ENCODE measurements at regions not wholly inside any gene's neighbourhood (a gene's known extent, or its start where the extent isn't known, plus 50 kb on each side); places are given as distances from the start of the nearest gene placed in this dataset.

- no peaks in the 10 kb centered on the region for H3K9me3 ChIP-seq (ENCODE audit: low read length)
- H3K9ac ChIP-seq (ENCODE audit: low read length): no peak overlapping the region
- no peaks in the 10 kb centered on the region for H3K36me3 ChIP-seq (ENCODE audit: insufficient read depth, low read length)
- H3K4me3 ChIP-seq (ENCODE audit: low read length): no peak overlapping the region
- TF ChIP-seq TAF1 (IDR thresholded peaks at IDR 0.05; ENCODE audit: low read depth) (no peak), SMC3 (conservative IDR thresholded peaks at IDR 0.05; ENCODE audit: poor library complexity) (no peak), CTCF (IDR thresholded peaks at IDR 0.05; ENCODE audit: poor library complexity, severe bottlenecking) (no peak)
- H3K27ac ChIP-seq (ENCODE audit: low read length): no peak overlapping the region
- H4K20me1 ChIP-seq (ENCODE audit: insufficient read depth): no peaks in the 10 kb centered on the region
- no peaks in the 10 kb centered on the region for H3F3A ChIP-seq (ENCODE audit: insufficient read depth, low read length, poor library complexity, severe bottlenecking)
- H3K27me3 ChIP-seq (ENCODE audit: insufficient read depth, low read depth, low read length): no peaks in the 10 kb centered on the region
- no peaks in the 10 kb centered on the region for H3K9me2 ChIP-seq (ENCODE audit: insufficient read depth, low read length)
- no peak overlapping the region for H3K4me2 ChIP-seq (ENCODE audit: low read length)
- H2AFZ ChIP-seq (ENCODE audit: low read depth, low read length): no peak overlapping the region
- H3K79me2 ChIP-seq (replicated peaks; ENCODE audit: insufficient read depth, low read length): no peaks in the 10 kb centered on the region
Observed at GRCh38 chr9:89986190-89986589, 381.4 kb downstream of the GADD45G start.

GRCh38 chr9:89988458-89988857 lies 383.6 kb downstream of the GADD45G start:
- no peaks in the 10 kb centered on the region for H3K9me2 ChIP-seq (ENCODE audit: insufficient read depth, low read length)
- H3F3A ChIP-seq (ENCODE audit: insufficient read depth, low read length, poor library complexity, severe bottlenecking): no peaks in the 10 kb centered on the region
- TF ChIP-seq CTCF (IDR thresholded peaks at IDR 0.05; ENCODE audit: poor library complexity, severe bottlenecking): no peak
- no peak for TF ChIP-seq RAD21 (conservative IDR thresholded peaks at IDR 0.05)
- TF ChIP-seq POLR2AphosphoS5 (IDR thresholded peaks at IDR 0.05): no peak
- no peak for TF ChIP-seq MXI1 (conservative IDR thresholded peaks at IDR 0.05; ENCODE audit: poor library complexity, severe bottlenecking)
- TF ChIP-seq REST (IDR thresholded peaks at IDR 0.05; ENCODE audit: borderline replicate concordance): no peak
- no peak for TF ChIP-seq EP300 (conservative IDR thresholded peaks at IDR 0.05; ENCODE audit: poor library complexity, severe bottlenecking)
- TF ChIP-seq TAF1 (IDR thresholded peaks at IDR 0.05; ENCODE audit: low read depth): no peak
- H3K4me3 ChIP-seq (ENCODE audit: low read length): no peak overlapping the region
- H3K4me2 ChIP-seq (ENCODE audit: low read length): no peak overlapping the region
- no peaks in the 10 kb centered on the region for H4K20me1 ChIP-seq (ENCODE audit: insufficient read depth)
- no peak overlapping the region for H2AFZ ChIP-seq (ENCODE audit: low read depth, low read length)
- no peaks in the 10 kb centered on the region for H3K9me3 ChIP-seq (ENCODE audit: low read length)
- no peak overlapping the region for H3K27ac ChIP-seq (ENCODE audit: low read length)
- H3K27me3 ChIP-seq (ENCODE audit: insufficient read depth, low read depth, low read length): no peaks in the 10 kb centered on the region
- H3K9ac ChIP-seq (ENCODE audit: low read length): no peak overlapping the region
- H3K79me2 ChIP-seq (replicated peaks; ENCODE audit: insufficient read depth, low read length): no peaks in the 10 kb centered on the region
- no peaks in the 10 kb centered on the region for H3K36me3 ChIP-seq (ENCODE audit: insufficient read depth, low read length)
